ENCODE measurements at regions not wholly inside any gene's neighbourhood (a gene's known extent, or its start where the extent isn't known, plus 50 kb on each side); places are given as distances from the start of the nearest gene placed in this dataset.
"Not testable (repeated sequence)": the region's sequence is repeated elsewhere in the genome, so short reads cannot be mapped to it uniquely, and the experiment has no call there.

- no peak for DNase-seq
These were observed 271.7 kb upstream of the MKLN1 start for GRCh38 chr7:131056007-131056406.

- DNase-seq = no peak
These were observed 270.5 kb upstream of the MKLN1 start for GRCh38 chr7:131057015-131057793.

GRCh38 chr7:131057794-131058070, 269.9 kb upstream of the MKLN1 start:
- no peak for DNase-seq

DNA sequence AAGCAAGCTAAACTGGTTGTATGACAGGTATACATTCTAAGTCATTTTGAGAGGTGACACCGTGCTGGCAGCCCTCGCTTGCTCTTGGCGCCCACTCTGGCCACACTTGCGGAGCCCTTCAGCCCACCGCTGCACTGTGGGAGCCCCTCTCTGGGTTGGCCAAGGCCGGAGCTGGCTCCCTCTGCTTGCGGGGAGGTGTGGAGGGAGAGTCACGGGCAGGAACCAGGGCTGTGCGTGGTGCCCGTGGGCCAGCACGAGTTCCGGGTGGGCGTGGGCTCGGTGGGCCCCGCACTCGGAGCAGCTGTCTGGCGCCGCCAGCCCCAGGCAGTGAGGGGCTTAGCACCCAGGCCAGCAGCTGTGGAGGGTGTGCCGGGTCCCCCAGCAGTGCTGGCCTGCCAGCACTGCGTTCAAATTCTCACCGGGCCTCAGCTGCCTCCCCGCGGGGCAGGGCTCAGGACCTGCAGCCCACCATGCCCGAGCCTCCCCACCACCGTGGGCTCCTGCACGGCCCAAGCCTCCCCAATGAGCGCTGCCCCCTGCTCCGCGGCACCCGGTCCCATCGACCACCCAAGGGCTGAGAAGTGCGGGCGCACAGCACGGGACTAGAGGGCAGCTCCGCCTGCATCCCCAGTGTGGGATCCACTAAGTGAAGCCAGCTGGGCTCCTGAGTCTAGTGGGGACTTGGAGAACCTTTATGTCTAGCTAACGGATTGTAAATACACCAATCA, 269.0 kb upstream of the MKLN1 start:
- not testable (repeated sequence) for DNase-seq

- not testable (repeated sequence) for DNase-seq
These were observed 268.3 kb upstream of the MKLN1 start for GRCh38 chr7:131059401-131059800.

GRCh38 chr7:131061158-131061557, 266.5 kb upstream of the MKLN1 start:
- no peak for DNase-seq

DNA sequence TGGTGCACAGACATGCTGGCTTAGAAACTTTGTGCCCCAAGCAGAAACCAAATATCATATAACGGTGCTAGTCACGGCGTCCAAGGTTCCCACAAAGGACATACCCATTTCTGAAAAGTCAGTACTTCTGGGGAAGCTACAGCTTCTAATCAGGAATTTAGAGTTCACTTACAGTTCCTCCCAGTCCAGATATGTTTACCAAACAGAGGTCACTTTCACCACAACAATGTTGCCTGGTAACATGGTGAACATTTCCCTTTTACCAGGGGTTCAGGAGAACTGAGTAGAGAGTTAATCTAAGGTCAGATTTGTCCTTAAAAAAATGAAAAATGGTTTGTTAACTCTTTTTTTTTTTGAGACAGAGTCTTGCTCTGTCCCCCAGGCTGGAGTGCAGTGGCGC, 265.9 kb upstream of the MKLN1 start:
- no peak for DNase-seq

DNA sequence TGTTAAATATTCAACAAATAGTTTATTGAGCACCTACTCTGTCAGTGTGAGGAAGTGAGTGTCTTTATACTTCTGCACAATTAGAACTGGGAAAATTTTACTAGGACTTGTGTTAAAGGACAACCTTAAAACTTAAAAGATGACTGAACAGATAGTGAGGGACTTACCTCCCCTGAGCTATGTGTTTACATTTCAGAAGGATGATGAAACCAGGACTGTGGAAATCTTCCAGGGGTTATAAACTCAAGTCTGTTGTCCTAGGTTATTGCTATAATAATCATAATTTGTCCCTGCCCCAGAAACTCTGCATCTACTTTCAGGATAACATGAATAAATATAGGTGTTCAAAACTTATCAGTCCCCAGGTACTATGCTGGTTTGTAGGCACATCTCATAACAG, 261.0 kb upstream of the MKLN1 start:
- DNase-seq = no peak

- DNase-seq = no peak
These were observed 260.5 kb upstream of the MKLN1 start for GRCh38 chr7:131067220-131067619.

DNA sequence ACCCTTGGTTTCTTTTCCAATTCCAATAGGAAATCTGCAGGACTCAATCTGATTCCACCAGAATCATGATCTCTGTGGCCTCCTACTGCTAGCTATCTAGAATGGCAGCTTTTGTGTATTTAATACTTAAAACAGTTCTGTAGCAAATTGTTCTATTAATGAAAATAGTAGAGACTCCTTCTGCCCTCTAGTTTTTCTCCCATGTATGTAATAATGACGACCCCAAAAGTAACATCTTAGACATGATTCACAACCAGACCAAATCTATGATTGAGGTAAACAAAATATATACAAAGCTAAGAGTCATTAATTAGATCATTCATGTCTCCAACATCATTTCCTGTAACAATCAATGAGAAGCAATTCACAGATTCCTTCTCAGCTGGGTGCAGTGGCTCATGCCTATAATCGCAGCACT, 259.1 kb upstream of the MKLN1 start:
- DNase-seq = no peak

- DNase-seq = no peak
These were observed 255.7 kb upstream of the MKLN1 start for GRCh38 chr7:131071786-131072504.

GRCh38 chr7:131072505-131073091, 255.1 kb upstream of the MKLN1 start:
- DNase-seq = no peak

- DNase-seq = no peak
These were observed 253.6 kb upstream of the MKLN1 start for GRCh38 chr7:131074043-131074442.

GRCh38 chr7:131074585-131074984, 253.1 kb upstream of the MKLN1 start:
- DNase-seq = no peak

DNA sequence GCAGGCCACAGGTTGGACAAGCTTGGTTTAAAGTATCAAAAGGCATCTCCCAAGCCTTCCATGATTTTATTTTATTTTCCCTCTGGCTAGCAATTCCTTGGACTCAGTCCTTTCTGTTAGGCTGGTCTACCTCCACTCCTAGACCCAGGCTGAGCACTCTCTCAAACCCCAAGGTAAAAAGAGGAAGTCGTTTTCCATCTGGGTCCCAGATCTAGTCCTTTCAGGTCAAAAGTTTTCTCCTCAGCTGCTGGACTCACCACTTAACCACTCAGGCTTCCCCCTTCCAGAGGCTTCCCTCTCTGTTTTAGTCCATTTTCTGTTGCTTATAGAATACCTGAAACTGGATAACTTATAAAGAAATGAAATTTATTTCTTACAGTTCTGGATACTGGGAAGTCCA, 252.3 kb upstream of the MKLN1 start:
- DNase-seq = no peak

GRCh38 chr7:131076032-131076431, 251.6 kb upstream of the MKLN1 start:
- no peak for DNase-seq

- DNase-seq = no peak
These were observed 250.9 kb upstream of the MKLN1 start for GRCh38 chr7:131076711-131077181.

- DNase-seq = no peak
These were observed 249.9 kb upstream of the MKLN1 start for GRCh38 chr7:131077735-131078134.

GRCh38 chr7:131080754-131081153, 246.9 kb upstream of the MKLN1 start:
- DNase-seq = no peak

DNA sequence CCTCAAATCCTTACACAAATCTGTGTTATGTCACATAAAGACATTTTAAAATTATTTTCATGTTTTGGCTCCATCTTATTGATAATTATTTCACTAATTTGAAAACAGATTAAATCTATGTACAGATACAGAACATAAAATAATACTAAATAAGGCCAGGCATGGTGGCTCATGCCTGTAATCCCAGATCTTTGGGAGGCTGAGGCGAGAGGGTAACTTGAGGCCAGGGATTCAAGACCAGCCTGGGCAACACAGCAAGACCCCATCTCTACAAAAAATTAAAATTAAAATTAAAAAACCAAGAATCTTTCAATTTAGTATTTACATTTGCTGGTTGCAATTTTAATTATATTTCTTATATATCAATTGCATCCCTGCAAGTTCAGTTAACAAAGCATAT, 246.4 kb upstream of the MKLN1 start:
- no peak for DNase-seq

DNA sequence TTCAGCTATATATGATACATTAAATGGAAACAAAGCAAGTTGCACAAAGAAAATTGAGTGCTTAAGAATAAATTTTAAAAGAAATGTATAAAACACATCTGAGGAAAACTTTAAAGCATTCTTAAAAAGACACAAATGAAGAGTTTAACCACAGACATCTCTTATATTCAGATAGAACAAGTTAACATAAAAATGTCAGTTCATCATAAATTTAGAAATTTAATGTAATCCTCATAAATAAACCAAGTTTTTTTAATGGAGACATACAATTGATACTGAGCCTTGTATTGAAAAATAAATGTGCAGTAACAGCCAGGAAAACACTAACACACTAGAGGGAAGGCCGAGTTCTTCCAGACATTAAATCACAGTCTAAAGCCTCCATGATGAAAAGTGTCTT, 243.9 kb upstream of the MKLN1 start:
- DNase-seq = no peak

DNA sequence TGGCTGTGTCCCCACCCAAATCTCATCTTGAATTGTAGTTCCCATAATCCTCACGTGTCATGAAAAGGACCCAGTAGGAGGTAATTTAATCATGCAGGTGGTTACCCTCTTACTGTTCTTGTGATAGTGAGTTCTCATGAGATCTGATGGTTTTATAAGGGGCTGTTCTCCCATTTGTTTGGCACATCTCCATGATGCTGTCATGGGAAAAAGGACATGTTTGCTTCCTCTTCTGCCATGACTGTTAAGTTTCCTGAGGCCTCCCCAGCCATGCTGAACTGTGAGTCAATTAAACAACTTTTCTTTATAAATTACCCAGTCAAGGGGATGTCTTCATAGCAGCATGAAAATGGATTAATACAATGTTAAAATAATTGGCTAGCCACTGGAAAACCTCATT, 243.3 kb upstream of the MKLN1 start:
- not testable (repeated sequence) for DNase-seq

All from occipital lobe (tissue), 1 donor.